Adipocyte (in vitro differentiated cells): ENCODE measurements at regions not wholly inside any gene's neighbourhood (a gene's known extent, or its start where the extent isn't known, plus 50 kb on each side); places are given as distances from the start of the nearest gene placed in this dataset.

Experiments used
- DNase-seq: peaks from one replicate; pipeline ENCODE4 v3.0.0-alpha.2; 2015; ENCODE audit warnings: low read depth
- H3K27me3 ChIP-seq: replicated peaks from 2 replicates; pipeline ENCODE4 v1.7.0; 2013; ENCODE audit warnings: mild to moderate bottlenecking, low read length, moderate library complexity; ENCODE audit not compliant: control insufficient read depth, insufficient read depth
- H3K36me3 ChIP-seq: 2 replicates; pipeline ENCODE4 v1.7.0; 2013; ENCODE audit warnings: low read length, mild to moderate bottlenecking, moderate library complexity; ENCODE audit not compliant: control insufficient read depth, insufficient read depth, severe bottlenecking
- H3K4me1 ChIP-seq: 2 replicates; pipeline ENCODE4 v1.7.0; 2013; ENCODE audit warnings: mild to moderate bottlenecking, low read length, moderate library complexity; ENCODE audit not compliant: control insufficient read depth, insufficient read depth
- H3K4me3 ChIP-seq: 2 replicates; pipeline ENCODE4 v1.7.0; 2013; ENCODE audit warnings: mild to moderate bottlenecking, low read length, moderate library complexity
- H3K9ac ChIP-seq: 2 replicates; pipeline ENCODE4 v1.7.0; 2013; ENCODE audit warnings: mild to moderate bottlenecking, low read length, moderate library complexity
- H3K9me3 ChIP-seq: 2 replicates; pipeline ENCODE4 v1.7.0; 2013; ENCODE audit warnings: mild to moderate bottlenecking, low read length, moderate library complexity; ENCODE audit not compliant: control insufficient read depth

DNA sequence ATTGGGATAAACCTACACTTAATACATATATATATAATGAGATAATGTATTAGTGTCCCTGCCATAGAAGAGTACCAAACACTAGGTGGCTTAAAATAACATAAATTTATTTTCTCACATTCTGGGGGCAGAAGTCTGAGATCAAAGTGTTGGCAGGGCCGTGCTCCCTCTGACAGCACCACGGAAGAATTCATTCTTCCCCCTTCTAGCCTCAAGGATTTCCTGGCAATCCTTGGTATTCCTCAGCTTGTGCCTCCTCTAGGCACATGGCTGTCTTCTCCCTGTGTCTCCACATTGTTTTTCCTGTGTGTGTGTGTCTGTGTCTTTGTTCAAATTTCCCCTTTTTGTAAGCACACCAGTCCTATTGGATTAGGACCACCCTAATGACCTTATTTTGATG lies 115.2 kb upstream of the AGBL1 start:
- no peak for DNase-seq
- Histone ChIP-seq H3K27me3 (peaks cover 7% of the 10 kb centered on the region), H3K9me3 (no peaks in the 10 kb centered on the region), H3K9ac (no peak overlapping the region), H3K36me3 (no peaks in the 10 kb centered on the region), H3K4me3 (no peak overlapping the region), H3K4me1 (no peaks in the 10 kb centered on the region)

DNA sequence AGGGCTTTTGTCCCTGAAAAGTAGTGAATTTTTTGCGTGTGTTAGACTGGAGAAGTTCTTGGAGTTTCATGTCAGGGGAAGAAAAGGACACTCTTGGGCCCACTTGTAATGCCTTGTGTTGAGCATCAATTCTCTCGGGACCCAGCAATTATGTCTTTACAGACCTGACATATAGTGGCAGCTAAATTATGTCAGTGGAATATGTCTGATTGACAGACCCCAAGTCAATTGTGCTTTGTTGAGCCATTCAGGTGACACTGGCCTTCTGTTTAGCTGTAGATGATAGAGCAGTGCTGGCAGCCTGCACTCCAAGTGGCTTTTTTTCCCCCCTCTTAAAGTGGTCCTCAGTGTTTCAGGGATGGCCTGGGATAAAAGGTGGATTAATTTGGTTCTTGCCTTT lies 112.1 kb upstream of the AGBL1 start:
- Histone ChIP-seq H3K9ac (no peak overlapping the region), H3K4me3 (no peak overlapping the region), H3K4me1 (no peaks in the 10 kb centered on the region), H3K27me3 (peaks cover 7% of the 10 kb centered on the region), H3K36me3 (no peaks in the 10 kb centered on the region), H3K9me3 (no peaks in the 10 kb centered on the region)
- no peak for DNase-seq

DNA sequence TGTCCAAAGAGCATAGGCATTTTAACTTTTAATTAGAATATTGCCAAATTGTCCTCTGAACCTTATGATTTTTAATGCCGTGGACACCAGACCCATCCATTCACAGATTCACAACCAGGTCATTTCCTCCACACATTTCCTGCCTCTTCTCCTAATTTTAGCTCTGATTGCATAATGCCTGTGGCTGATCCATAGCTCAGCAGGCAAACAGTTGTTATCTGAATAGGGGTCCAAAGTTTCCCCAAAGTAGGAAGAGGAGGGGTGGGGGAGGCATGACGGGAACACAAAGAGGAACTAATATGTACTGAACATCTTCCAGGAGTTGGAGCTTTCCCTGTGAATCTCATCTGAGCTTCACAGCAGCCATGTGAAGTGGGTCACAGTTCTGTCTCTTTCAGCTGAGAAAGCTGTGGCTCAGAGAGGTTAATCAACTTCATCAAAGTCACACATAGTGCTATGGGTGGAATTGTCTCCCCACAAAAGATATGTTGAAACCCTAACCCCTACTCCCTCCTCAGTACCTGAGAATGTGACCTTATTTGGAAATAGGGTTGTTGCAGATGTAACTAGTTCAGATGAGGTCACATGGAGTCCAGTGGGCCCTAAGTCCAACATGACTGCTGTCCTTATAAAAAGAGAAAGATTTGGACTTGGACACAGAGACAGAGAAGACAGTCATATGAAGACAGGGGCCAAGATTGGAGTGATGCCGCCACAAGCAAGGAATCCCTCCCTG lies 106.7 kb upstream of the AGBL1 start:
- no peaks in the 10 kb centered on the region for H3K36me3 ChIP-seq
- H3K4me3 ChIP-seq, result no peak overlapping the region
- no peak overlapping the region for H3K9ac ChIP-seq
- no peak for DNase-seq
- no peaks in the 10 kb centered on the region for H3K9me3 ChIP-seq
- H3K4me1 ChIP-seq, result no peaks in the 10 kb centered on the region
- no peaks in the 10 kb centered on the region for H3K27me3 ChIP-seq

DNA sequence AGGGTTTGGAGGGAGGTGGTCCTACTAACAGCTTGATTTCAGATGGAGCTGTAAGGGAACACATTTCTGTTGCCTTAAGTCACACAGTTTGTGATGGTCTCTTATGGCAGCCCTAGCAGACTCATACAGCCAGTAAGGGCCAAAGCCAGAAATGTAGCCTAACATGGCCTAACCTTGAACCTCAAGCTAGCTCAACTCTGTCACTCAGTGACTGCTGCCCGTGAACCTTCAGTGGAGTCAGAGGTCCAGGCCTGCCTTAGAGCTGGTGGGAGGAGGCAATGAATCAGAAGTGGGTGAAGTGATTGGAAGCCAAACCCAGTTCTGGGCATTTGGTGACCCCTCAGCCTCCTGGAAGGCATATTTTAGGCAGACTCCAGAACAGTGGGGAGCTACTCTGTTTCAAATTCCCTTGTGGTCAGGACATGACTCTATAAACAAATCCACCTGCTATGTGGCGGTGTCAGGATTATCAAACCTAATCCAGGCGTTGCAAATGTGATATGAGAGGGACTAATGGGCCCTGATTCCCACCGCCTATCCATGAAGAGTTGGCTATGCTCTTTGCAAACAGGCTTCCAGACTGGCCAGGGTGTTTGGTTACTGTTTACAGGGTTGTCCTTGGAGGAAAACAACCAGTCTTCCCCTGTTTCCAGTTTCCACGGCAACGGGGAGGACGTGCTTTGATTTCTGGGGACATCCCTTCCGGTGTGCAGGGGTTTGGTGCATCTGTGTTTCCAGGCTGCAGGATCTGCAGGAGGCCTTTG lies 105.9 kb upstream of the AGBL1 start:
- no peak overlapping the region for H3K4me3 ChIP-seq
- no peak overlapping the region for H3K9ac ChIP-seq
- H3K36me3 ChIP-seq, result no peaks in the 10 kb centered on the region
- H3K4me1 ChIP-seq, result no peaks in the 10 kb centered on the region
- no peaks in the 10 kb centered on the region for H3K27me3 ChIP-seq
- no peaks in the 10 kb centered on the region for H3K9me3 ChIP-seq
- no peak for DNase-seq

DNA sequence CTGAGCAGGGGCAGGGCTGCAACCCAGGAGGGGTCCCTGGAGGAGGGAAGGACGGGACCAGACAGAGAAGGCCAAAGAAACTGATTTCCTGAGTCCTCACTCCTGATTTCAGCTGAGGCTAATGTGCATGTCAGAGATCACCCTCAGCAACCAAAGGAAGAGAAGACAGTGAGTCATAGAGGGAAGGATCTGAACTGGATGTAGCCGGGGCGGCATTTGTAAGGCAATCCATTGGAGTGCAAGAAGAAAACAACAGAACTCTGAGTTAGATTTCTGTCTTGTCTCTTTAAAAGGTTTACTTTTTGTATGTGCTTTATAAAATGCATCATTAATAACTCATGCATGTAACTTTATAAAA lies 105.3 kb upstream of the AGBL1 start:
- H3K4me3 ChIP-seq, result no peak overlapping the region
- no peaks in the 10 kb centered on the region for H3K9me3 ChIP-seq
- no peak overlapping the region for H3K9ac ChIP-seq
- H3K27me3 ChIP-seq, result no peaks in the 10 kb centered on the region
- H3K36me3 ChIP-seq, result no peaks in the 10 kb centered on the region
- H3K4me1 ChIP-seq, result no peaks in the 10 kb centered on the region
- no peak for DNase-seq

DNA sequence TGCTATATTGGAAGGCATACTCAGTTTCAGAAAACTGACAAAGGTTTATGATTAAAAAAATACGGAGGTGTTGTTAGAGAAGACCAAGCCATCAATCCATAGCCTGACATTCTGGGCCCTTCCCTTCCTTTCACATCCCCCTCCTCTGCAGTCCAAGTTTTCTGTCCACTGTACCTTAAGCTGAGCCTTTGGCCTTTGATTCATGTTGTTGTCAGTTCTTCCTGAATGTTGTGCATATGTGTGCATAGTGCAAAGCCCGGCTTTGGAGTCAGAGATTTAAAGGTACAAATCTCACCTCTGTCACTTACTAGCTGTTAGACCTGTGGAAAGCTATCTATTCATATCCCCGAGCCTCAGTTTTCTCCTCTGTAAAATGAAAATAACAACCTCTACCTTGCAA lies 104.9 kb upstream of the AGBL1 start:
- Histone ChIP-seq H3K27me3 (no peaks in the 10 kb centered on the region), H3K4me1 (no peaks in the 10 kb centered on the region), H3K4me3 (no peak overlapping the region), H3K36me3 (no peaks in the 10 kb centered on the region), H3K9ac (no peak overlapping the region), H3K9me3 (no peaks in the 10 kb centered on the region)
- no peak for DNase-seq

DNA sequence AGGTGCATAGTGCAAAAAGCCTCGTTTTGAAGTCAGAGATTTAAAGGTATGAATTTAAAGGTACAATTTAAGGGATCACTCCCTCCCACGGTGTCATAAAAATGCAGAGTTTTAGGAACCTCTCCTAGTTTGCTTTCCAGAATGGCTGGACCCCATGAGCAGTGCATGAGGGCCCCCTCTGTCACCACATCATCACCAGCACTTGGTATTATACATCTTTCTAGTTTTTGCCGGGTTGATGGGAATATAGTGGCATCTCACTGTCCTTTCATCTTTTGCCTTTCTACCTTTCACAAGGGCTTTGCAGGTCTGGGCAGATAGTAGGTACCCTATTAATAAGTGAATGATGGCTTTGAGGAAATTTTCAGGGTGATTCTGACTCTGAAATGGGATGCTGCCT lies 103.6 kb upstream of the AGBL1 start:
- Histone ChIP-seq H3K4me3 (no peak overlapping the region), H3K27me3 (no peaks in the 10 kb centered on the region), H3K9me3 (no peaks in the 10 kb centered on the region), H3K36me3 (no peaks in the 10 kb centered on the region), H3K4me1 (no peaks in the 10 kb centered on the region), H3K9ac (no peak overlapping the region)
- DNase-seq, result no peak

DNA sequence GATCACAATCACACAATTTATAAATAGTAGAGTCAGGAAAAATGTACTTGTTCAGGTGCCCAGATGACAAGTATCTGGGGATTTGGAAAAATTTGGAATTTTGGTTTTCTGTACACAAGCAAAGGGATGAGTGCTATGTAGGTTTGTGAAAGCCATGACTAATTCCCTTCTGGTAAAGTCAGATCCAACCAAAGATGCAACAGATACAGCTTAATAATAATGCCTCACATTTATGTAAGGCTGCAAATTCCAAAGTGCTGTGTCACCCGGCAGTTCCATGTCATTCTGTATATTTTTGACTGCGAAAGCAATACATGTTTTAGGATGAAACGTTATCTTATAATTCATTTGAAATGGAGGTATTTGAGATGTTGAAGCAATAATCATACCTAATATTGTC lies 102.7 kb upstream of the AGBL1 start:
- peaks cover 1% of the 10 kb centered on the region for H3K9me3 ChIP-seq
- H3K27me3 ChIP-seq, result no peaks in the 10 kb centered on the region
- DNase-seq, result no peak
- H3K4me1 ChIP-seq, result no peaks in the 10 kb centered on the region
- H3K9ac ChIP-seq, result no peak overlapping the region
- H3K4me3 ChIP-seq, result no peak overlapping the region
- no peaks in the 10 kb centered on the region for H3K36me3 ChIP-seq

DNA sequence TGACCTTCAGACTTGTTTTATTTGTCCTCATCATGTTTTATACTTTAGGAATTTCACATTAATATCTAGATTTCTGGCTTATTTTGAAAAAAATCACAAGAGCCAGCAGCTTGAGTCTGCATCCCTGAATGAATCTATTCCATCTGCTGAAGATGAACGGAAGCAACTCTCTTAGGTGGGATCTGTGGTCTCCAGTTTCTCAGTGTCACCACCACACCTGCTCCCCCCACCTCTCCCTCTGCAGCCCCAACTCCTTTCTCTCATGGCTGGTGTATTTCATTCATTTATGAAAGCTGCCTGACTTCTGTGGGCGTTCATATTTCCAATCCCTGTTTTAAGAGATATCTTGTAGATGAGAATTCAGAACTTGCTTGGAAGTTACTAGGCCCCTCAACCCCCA lies 102.1 kb upstream of the AGBL1 start:
- Histone ChIP-seq H3K9ac (no peak overlapping the region), H3K36me3 (no peaks in the 10 kb centered on the region)

DNA sequence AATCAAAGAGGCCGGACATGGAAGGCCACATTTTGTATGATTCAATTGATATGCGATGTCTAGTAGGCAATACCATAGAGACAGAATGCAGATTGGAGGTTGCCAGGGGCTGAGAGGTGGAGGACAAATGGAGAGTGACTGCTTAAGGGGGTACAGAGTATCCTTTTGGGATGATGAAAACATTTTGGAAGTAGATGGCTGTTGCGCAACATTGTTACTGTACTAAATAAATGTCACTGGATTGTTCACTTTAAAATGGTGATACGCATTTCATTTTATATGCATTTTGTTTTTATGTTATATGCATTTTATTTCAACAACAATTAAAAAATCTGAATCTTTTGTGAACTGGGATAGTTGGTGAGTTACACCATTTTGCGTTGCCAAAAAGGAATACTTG lies 99.7 kb upstream of the AGBL1 start:
- Histone ChIP-seq H3K4me3 (no peak overlapping the region), H3K9me3 (peaks cover 6% of the 10 kb centered on the region), H3K4me1 (no peaks in the 10 kb centered on the region), H3K27me3 (no peaks in the 10 kb centered on the region), H3K36me3 (no peaks in the 10 kb centered on the region), H3K9ac (no peak overlapping the region)
- no peak for DNase-seq

More for the DNA sequence above, 102.1 kb upstream of the AGBL1 start:
- H3K9me3 ChIP-seq, result peaks cover 6% of the 10 kb centered on the region
- no peak for DNase-seq
- no peak overlapping the region for H3K4me3 ChIP-seq
- H3K27me3 ChIP-seq, result no peaks in the 10 kb centered on the region
- H3K4me1 ChIP-seq, result no peaks in the 10 kb centered on the region

DNA sequence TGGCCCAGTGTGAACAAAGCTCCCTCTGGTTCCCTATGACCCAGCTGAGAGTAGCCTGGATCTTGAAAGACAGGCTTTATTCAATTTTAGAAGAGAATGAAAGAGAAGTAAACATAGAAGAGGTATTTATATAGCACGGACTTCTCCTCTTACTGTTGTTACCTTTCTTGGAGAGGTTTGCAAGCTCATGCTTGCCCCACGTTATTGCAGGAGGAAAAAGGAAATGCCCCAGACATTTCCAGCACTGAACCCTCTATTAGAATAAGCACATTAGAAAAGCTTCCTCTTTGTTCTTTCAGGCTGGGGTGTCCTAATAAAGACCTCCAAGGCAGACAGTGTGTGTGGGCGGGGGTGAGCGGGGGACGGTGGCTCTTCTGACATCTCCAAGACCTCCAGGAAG lies 98.7 kb upstream of the AGBL1 start:
- DNase-seq, result no peak

More for the DNA sequence above, 98.7 kb upstream of the AGBL1 start:
- H3K36me3 ChIP-seq, result no peaks in the 10 kb centered on the region
- H3K4me3 ChIP-seq, result no peak overlapping the region
- H3K4me1 ChIP-seq, result no peaks in the 10 kb centered on the region
- H3K9ac ChIP-seq, result no peak overlapping the region
- H3K9me3 ChIP-seq, result peaks cover 6% of the 10 kb centered on the region
- H3K27me3 ChIP-seq, result no peaks in the 10 kb centered on the region
